ENCODE measurements at regions not wholly inside any gene's neighbourhood (a gene's known extent, or its start where the extent isn't known, plus 50 kb on each side); places are given as distances from the start of the nearest gene placed in this dataset.

DNA sequence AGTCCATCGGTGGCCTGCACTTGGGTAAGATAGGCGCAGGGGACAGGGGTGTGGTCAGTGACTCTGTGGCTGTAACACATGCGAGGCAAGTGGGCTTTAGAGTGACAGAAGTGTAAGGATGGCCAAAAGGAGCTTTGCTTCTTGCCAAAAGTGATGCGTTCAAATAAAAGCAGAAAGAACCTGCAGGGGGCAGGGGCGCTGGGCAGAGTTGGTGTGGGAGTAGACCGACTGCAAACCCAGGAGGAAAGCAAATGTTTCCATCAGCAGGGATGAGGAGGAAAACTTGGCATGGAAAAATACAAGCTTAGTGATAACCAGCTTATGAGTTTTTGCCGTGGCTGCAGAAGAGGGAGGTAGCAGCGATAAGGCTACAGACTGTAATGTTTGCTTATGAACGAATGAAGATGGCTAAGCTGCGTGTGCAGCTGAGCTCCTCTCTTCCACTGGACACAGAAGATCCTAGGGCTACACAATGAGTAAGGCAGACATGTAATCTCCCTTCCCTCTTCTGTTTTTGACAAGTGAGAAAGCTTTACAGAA, 149.4 kb downstream of the WNT5A start:
- no peak overlapping the region for H3K4ac ChIP-seq (ENCODE audit: low read depth in 1 of 2, low read length in 2 of 2)
- no peak overlapping the region for H2AK5ac ChIP-seq (ENCODE audit: low read length, severe bottlenecking)
- no peak overlapping the region for H2BK15ac ChIP-seq (ENCODE audit: low read depth, poor library complexity, severe bottlenecking)
- no peak overlapping the region for H3K23ac ChIP-seq (ENCODE audit: low read length in 2 of 2)
- H3K4me1 ChIP-seq (ENCODE audit: control insufficient read depth, insufficient read depth, low read depth, low read length) = peaks cover 10% of the 10 kb centered on the region
- no peak overlapping the region for H4K8ac ChIP-seq (ENCODE audit: low read length)
- H2BK5ac ChIP-seq (ENCODE audit: low read depth, low read length, poor library complexity, severe bottlenecking) = no peak overlapping the region
- no peaks in the 10 kb centered on the region for H3K79me1 ChIP-seq (replicated peaks; ENCODE audit: low read length, poor library complexity, severe bottlenecking)
- H2BK12ac ChIP-seq (ENCODE audit: low read length in 2 of 2) = peak overlapping the region in 1 of 2 experiments; percentile 15
- H4K91ac ChIP-seq (ENCODE audit: low read length) = no peak overlapping the region
- H3K9me3 ChIP-seq (ENCODE audit: control insufficient read depth, low read length) = no peaks in the 10 kb centered on the region
- H3K27ac ChIP-seq (ENCODE audit: low read length, poor library complexity, severe bottlenecking) = no peak overlapping the region
- H3K18ac ChIP-seq (ENCODE audit: low read depth in 1 of 2, low read length in 2 of 2) = peak overlapping the region in 1 of 2 experiments; percentile 18
- no peak overlapping the region for H3K4me3 ChIP-seq (ENCODE audit: insufficient read depth in 1 of 2, low read depth in 1 of 2, low read length in 2 of 2)
- H2BK120ac ChIP-seq (ENCODE audit: low read depth, low read length) = no peak overlapping the region
- 93% methylated on average over 10 of the region's 10 CpGs for WGBS
- H3K14ac ChIP-seq (ENCODE audit: low read length in 2 of 2) = no peak overlapping the region
- H3K36me3 ChIP-seq (ENCODE audit: control insufficient read depth in 1 of 2, insufficient read depth in 2 of 2, low read depth in 1 of 2, low read length in 2 of 2) = no peaks in the 10 kb centered on the region
- H3K9ac ChIP-seq (ENCODE audit: low read length) = no peak overlapping the region
- DNase-seq = no peak
- H3K4me2 ChIP-seq (ENCODE audit: low read length, poor library complexity, severe bottlenecking) = no peak overlapping the region
- no peak overlapping the region for H2AFZ ChIP-seq (ENCODE audit: low read depth, low read length)
- peaks cover 0 to 2% of the 10 kb centered on the region in 2 experiments for H3K27me3 ChIP-seq (ENCODE audit: control insufficient read depth in 1 of 2, insufficient read depth in 1 of 2, low read length in 2 of 2)

DNA sequence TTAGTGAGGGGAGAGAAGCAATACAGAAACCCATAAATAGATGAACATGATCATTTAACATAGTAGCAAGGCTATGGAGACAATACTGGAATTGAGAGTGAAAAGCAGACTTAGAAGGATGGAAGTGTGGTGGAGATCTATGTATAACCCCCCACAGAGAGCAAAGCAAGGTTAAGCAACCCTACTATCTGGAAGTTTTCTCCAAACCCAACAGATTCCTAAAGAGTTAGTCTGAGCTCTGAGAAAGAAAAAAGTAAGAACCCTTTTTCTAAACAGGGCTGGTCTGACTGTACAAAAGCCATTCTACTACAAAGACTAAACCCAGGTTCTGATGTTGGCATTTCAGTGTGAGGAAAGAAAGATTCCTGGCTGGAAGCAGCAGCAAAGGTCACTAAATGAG, 153.2 kb downstream of the WNT5A start:
- peak overlapping the region; percentile 5 for H3K27ac ChIP-seq (ENCODE audit: low read length, poor library complexity, severe bottlenecking)
- peak overlapping the region; percentile 0 for H2AK5ac ChIP-seq (ENCODE audit: low read length, severe bottlenecking)
- no peak overlapping the region for H2BK5ac ChIP-seq (ENCODE audit: low read depth, low read length, poor library complexity, severe bottlenecking)
- no peak overlapping the region for H3K4ac ChIP-seq (ENCODE audit: low read depth in 1 of 2, low read length in 2 of 2)
- H4K91ac ChIP-seq (ENCODE audit: low read length) = no peak overlapping the region
- no peak overlapping the region for H3K9ac ChIP-seq (ENCODE audit: low read length)
- H3K14ac ChIP-seq (ENCODE audit: low read length in 2 of 2) = no peak overlapping the region
- H3K23ac ChIP-seq (ENCODE audit: low read length in 2 of 2) = no peak overlapping the region
- H4K8ac ChIP-seq (ENCODE audit: low read length) = peak overlapping the region; percentile 75
- H2BK12ac ChIP-seq (ENCODE audit: low read length in 2 of 2) = no peak overlapping the region
- no peaks in the 10 kb centered on the region for H3K36me3 ChIP-seq (ENCODE audit: control insufficient read depth in 1 of 2, insufficient read depth in 2 of 2, low read depth in 1 of 2, low read length in 2 of 2)
- no peak overlapping the region for H3K4me2 ChIP-seq (ENCODE audit: low read length, poor library complexity, severe bottlenecking)
- no peak overlapping the region for H2BK15ac ChIP-seq (ENCODE audit: low read depth, poor library complexity, severe bottlenecking)
- no peak overlapping the region for H3K4me3 ChIP-seq (ENCODE audit: insufficient read depth in 1 of 2, low read depth in 1 of 2, low read length in 2 of 2)
- no peaks in the 10 kb centered on the region for H3K79me1 ChIP-seq (replicated peaks; ENCODE audit: low read length, poor library complexity, severe bottlenecking)
- H2BK120ac ChIP-seq (ENCODE audit: low read depth, low read length) = no peak overlapping the region
- H3K4me1 ChIP-seq (ENCODE audit: control insufficient read depth, insufficient read depth, low read depth, low read length) = peaks cover 20% of the 10 kb centered on the region
- no peak overlapping the region for H2AFZ ChIP-seq (ENCODE audit: low read depth, low read length)
- peak overlapping the region in 1 of 2 experiments; percentile 68 for H3K18ac ChIP-seq (ENCODE audit: low read depth in 1 of 2, low read length in 2 of 2)
- peaks cover 0 to 2% of the 10 kb centered on the region in 2 experiments for H3K27me3 ChIP-seq (ENCODE audit: control insufficient read depth in 1 of 2, insufficient read depth in 1 of 2, low read length in 2 of 2)
- no peaks in the 10 kb centered on the region for H3K9me3 ChIP-seq (ENCODE audit: control insufficient read depth, low read length)
- peak; percentile 74 for DNase-seq

DNA sequence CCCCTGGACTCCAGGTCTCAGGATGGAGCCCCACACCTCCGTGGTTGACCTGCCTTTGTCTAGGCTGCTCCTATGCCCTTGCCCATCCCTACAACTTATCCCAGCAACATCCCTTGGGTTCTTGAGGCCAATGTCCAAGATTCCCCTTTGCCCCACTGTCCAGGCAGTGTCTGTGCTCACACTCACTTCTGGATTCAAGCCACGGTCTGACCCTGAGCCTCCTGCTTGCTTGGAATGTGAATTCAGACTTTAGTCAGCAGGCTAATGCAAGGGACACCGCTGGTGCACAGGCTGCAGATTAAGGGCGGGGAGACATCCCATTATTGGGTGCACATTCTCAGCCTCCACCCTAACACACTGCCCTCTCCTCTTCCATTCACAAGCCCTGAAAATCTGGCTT, 154.1 kb downstream of the WNT5A start:
- no peak overlapping the region for H2AFZ ChIP-seq (ENCODE audit: low read depth, low read length)
- WGBS = 81% methylated on average over 4 of the region's 4 CpGs

DNA sequence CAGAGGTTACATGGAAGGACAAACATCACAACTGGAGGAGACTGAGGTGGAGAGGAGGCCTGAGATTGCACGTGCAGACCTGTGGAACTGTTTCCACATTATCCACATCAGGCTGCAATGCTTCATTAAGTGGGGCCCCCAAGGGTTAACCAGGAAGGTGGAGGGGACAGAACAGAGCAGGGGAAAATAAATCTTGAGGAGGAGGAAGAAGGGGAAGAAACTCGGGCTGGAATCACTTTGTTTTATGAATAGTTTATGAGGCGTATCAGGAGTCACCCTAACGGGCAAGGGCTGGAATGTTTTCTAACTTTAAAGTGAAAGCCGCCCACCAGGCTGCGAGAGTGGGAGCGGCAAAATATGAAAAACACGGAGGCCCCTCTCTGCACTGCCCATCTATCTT, 154.9 kb downstream of the WNT5A start:
- Histone ChIP-seq H3K36me3 (ENCODE audit: control insufficient read depth in 1 of 2, insufficient read depth in 2 of 2, low read depth in 1 of 2, low read length in 2 of 2) (no peaks in the 10 kb centered on the region), H3K4me1 (ENCODE audit: control insufficient read depth, insufficient read depth, low read depth, low read length) (peaks cover 20% of the 10 kb centered on the region), H3K27ac (ENCODE audit: low read length, poor library complexity, severe bottlenecking) (peak overlapping the region; percentile 39), H2BK5ac (ENCODE audit: low read depth, low read length, poor library complexity, severe bottlenecking) (peak overlapping the region; percentile 35), H2AK5ac (ENCODE audit: low read length, severe bottlenecking) (no peak overlapping the region), H2AFZ (ENCODE audit: low read depth, low read length) (no peak overlapping the region), H3K4me3 (ENCODE audit: insufficient read depth in 1 of 2, low read depth in 1 of 2, low read length in 2 of 2) (no peak overlapping the region), H3K23ac (ENCODE audit: low read length in 2 of 2) (no peak overlapping the region), H3K14ac (ENCODE audit: low read length in 2 of 2) (no peak overlapping the region), H3K9ac (ENCODE audit: low read length) (no peak overlapping the region), H3K18ac (ENCODE audit: low read depth in 1 of 2, low read length in 2 of 2) (peak overlapping the region; percentile 14 to 76), H4K8ac (ENCODE audit: low read length) (peak overlapping the region; percentile 27), H2BK12ac (ENCODE audit: low read length in 2 of 2) (peak overlapping the region; percentile 35 to 96), H3K4me2 (ENCODE audit: low read length, poor library complexity, severe bottlenecking) (peak overlapping the region; percentile 17), H3K9me3 (ENCODE audit: control insufficient read depth, low read length) (no peaks in the 10 kb centered on the region), H2BK15ac (ENCODE audit: low read depth, poor library complexity, severe bottlenecking) (peak overlapping the region; percentile 88), H2BK120ac (ENCODE audit: low read depth, low read length) (peak overlapping the region; percentile 71), H3K79me1 (replicated peaks; ENCODE audit: low read length, poor library complexity, severe bottlenecking) (no peaks in the 10 kb centered on the region), H3K4ac (ENCODE audit: low read depth in 1 of 2, low read length in 2 of 2) (peak overlapping the region in 1 of 2 experiments; percentile 6), H3K27me3 (ENCODE audit: control insufficient read depth in 1 of 2, insufficient read depth in 1 of 2, low read length in 2 of 2) (peaks cover 0 to 2% of the 10 kb centered on the region in 2 experiments), H4K91ac (ENCODE audit: low read length) (peak overlapping the region; percentile 85)
- WGBS = 85% methylated on average over 8 of the region's 8 CpGs
- DNase-seq = no peak

More for the DNA sequence above, 154.1 kb downstream of the WNT5A start:
- no peaks in the 10 kb centered on the region for H3K79me1 ChIP-seq (replicated peaks; ENCODE audit: low read length, poor library complexity, severe bottlenecking)
- peak overlapping the region; percentile 33 for H2BK15ac ChIP-seq (ENCODE audit: low read depth, poor library complexity, severe bottlenecking)
- H3K18ac ChIP-seq (ENCODE audit: low read depth in 1 of 2, low read length in 2 of 2) = peak overlapping the region; percentile 67 to 85
- no peak overlapping the region for H3K27ac ChIP-seq (ENCODE audit: low read length, poor library complexity, severe bottlenecking)
- H2BK5ac ChIP-seq (ENCODE audit: low read depth, low read length, poor library complexity, severe bottlenecking) = no peak overlapping the region
- H3K36me3 ChIP-seq (ENCODE audit: control insufficient read depth in 1 of 2, insufficient read depth in 2 of 2, low read depth in 1 of 2, low read length in 2 of 2) = no peaks in the 10 kb centered on the region
- peak overlapping the region; percentile 73 to 76 for H3K4ac ChIP-seq (ENCODE audit: low read depth in 1 of 2, low read length in 2 of 2)
- peaks cover 20% of the 10 kb centered on the region for H3K4me1 ChIP-seq (ENCODE audit: control insufficient read depth, insufficient read depth, low read depth, low read length)
- DNase-seq = peak; percentile 25
- H3K14ac ChIP-seq (ENCODE audit: low read length in 2 of 2) = peak overlapping the region in 1 of 2 experiments; percentile 44
- H2BK12ac ChIP-seq (ENCODE audit: low read length in 2 of 2) = peak overlapping the region; percentile 96
- no peak overlapping the region for H3K23ac ChIP-seq (ENCODE audit: low read length in 2 of 2)
- H3K9ac ChIP-seq (ENCODE audit: low read length) = no peak overlapping the region
- H3K9me3 ChIP-seq (ENCODE audit: control insufficient read depth, low read length) = no peaks in the 10 kb centered on the region
- peak overlapping the region; percentile 0 for H2AK5ac ChIP-seq (ENCODE audit: low read length, severe bottlenecking)
- H4K91ac ChIP-seq (ENCODE audit: low read length) = peak overlapping the region; percentile 74
- H4K8ac ChIP-seq (ENCODE audit: low read length) = peak overlapping the region; percentile 27
- H3K4me3 ChIP-seq (ENCODE audit: insufficient read depth in 1 of 2, low read depth in 1 of 2, low read length in 2 of 2) = no peak overlapping the region
- H3K4me2 ChIP-seq (ENCODE audit: low read length, poor library complexity, severe bottlenecking) = no peak overlapping the region
- H3K27me3 ChIP-seq (ENCODE audit: control insufficient read depth in 1 of 2, insufficient read depth in 1 of 2, low read length in 2 of 2) = peaks cover 0 to 2% of the 10 kb centered on the region in 2 experiments
- no peak overlapping the region for H2BK120ac ChIP-seq (ENCODE audit: low read depth, low read length)

All from mesenchymal stem cell (in vitro differentiated cells and primary cell).